ENCODE measurements at regions not wholly inside any gene's neighbourhood (a gene's known extent, or its start where the extent isn't known, plus 50 kb on each side); places are given as distances from the start of the nearest gene placed in this dataset.
"Not testable (repeated sequence)": the region's sequence is repeated elsewhere in the genome, so short reads cannot be mapped to it uniquely, and the experiment has no call there.

DNA sequence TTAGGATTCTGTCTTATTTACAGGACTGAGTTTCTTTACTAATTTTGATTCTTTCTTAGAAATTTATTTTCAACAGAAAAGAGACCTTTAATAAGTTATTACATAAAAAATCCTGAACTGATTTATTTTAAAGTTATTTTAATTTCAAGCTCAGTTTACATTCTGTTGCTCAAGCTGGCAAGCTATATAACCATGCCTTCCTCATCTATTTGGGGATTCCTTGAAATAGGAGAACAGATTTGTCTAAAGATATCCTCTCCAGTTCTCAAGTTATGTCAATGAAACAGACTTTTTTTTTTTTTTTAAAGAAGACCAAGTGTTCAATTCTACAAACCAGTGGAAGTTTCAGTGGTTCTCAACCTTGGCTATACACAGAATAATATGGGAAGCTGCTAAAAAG lies 103.3 kb upstream of the TRHDE start:
- DNase-seq = no peak

DNA sequence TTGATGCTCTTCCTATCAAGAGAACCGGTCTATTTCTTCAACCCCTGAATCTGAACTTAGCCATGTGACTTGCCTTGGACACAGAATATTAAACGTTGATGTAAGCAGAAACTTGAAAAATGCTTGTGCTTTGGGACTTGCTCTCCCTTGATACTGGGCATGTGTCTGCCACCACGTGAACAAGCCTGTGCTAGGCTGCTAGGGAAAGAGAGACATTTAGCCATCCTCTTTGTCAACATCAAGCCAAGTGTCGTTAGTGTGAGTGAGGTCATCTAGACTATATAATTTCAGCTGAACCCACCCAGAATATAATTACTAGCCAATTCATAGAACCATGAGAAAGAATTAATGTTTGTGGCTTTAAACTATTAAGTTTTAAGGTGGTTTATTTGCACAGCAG lies 98.2 kb upstream of the TRHDE start:
- no peak for DNase-seq

DNA sequence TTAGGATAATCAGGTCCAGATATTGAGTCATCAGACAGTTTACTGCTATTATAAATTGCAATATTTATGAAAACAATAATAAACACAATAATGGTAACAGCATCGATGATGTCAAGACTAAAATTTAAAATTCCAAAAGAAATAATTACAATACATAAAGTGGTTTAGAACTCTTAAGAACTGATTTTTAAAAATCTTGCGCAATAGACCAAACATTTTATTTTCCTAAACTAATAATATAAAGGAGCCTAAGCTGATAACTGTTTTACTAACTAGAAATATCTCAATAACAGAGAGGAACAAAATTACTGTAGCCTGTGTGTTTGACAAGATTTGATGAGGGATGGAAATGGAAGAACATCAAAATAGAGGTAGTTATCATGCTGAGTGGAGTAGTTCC lies 93.9 kb upstream of the TRHDE start:
- no peak for DNase-seq

- DNase-seq = no peak
Measured at GRCh38 chr12:72178871-72179270, 93.3 kb upstream of the TRHDE start.

DNA sequence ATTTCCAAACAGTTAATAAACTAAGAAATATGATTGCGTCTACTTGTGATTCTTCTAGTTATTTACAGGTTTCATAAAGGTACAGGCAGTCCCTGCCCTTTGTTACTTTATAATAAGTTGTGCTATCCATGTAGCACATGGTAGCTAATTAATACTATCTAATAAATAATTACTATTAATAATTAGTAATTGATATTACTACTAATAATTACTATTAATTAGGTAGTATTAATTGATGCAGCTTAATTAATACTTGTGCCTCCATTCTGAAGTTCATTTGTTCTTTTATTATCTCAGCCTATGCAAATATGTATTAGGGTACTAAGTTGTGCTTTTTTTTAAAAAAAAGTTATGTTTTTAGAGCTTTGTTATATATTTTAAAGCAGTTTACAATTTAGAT lies 92.3 kb upstream of the TRHDE start:
- no peak for DNase-seq

DNA sequence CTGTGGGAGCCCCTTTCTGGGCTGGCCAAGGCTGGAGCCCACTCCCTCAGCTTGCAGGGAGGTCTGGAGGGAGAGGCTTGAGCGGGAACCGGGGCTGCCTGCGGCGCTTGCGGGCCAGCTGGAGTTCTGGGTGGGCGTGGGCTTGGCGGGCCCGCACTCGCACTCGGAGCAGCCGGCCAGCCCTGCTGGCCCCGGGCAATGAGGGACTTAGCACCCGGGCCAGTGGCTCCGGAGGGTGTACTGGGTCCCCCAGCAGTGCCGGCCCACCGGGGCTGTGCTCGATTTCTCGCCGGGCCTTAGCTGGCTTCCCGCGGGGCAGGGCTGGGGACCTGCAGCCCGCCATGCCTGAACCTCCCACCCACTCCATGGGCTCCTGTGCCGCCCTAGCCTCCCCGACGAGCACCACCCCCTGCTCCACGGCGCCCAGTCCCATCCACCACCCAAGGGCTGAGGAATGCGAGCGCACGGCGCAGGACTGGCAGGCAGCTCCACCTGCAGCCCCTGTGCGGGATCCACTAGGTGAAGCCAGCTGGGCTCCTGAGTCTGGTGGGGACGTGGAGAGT lies 87.1 kb upstream of the TRHDE start:
- DNase-seq = not testable (repeated sequence)

DNA sequence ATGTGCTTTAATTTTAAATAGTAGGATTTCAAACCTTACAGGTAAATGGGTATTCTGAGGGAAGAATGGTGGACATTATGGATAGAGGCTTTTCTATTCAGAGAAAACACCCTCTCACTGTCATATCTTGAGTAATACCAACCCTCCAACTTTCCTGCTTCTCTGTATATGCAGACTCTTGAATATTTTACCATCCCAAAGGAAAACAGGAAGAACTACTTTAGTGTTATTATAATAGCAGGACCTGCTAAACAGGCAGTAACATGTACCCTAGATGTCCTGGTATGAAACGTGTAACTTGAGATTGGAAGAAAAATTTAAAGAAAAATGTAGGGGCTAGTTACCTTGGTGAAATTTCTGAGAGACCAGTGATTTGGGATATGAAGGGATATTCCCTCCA lies 82.9 kb upstream of the TRHDE start:
- DNase-seq = no peak

DNA sequence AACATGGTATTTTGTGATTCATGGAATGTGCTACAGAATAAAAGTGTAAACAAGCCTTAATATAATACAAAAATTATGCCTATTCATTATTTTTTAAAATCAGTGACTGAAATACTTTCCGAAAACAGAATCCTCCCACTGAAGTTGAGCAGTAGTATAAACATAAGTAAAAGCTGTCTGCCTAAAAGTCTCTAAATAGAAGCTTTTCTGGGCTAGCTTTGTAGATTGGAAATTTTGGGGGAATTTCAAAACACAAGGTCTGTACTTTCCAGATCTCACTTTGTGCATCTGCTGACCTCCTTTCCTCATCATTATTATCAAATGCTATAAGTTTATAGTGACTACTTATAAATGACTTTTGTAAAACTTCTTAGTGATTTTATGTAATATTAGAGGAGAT lies 80.4 kb upstream of the TRHDE start:
- DNase-seq = no peak

GRCh38 chr12:72197790-72198189 lies 74.4 kb upstream of the TRHDE start:
- no peak for DNase-seq

GRCh38 chr12:72201457-72201856 lies 70.7 kb upstream of the TRHDE start:
- DNase-seq = no peak

DNA sequence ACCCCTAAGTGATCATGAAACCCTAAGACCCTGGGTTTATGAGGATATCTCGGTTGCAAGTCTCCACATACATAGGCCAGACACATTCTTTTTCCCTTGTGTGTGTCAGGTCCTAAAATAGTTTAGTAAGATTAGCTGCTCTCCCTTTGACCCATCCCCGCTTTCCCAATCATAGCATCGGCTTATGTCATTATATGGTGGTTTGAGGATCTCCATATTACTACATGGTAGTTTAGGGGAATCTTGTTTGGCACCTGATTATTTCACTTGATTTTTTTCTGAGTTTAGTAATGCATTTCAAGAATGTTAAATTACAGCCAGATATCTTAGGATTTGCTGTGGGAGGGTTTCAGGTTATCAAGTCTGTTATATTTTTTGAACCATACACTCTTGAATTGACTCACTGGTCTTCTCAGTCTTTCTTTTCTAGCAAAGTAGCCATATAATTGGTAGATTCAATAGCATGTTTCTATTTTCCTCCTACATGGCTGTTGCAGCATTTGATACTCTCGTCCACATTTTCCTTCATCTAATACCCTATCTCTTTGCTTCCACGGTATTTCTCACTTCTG lies 68.3 kb upstream of the TRHDE start:
- DNase-seq = no peak

GRCh38 chr12:72207079-72207478 lies 65.1 kb upstream of the TRHDE start:
- no peak for DNase-seq

DNA sequence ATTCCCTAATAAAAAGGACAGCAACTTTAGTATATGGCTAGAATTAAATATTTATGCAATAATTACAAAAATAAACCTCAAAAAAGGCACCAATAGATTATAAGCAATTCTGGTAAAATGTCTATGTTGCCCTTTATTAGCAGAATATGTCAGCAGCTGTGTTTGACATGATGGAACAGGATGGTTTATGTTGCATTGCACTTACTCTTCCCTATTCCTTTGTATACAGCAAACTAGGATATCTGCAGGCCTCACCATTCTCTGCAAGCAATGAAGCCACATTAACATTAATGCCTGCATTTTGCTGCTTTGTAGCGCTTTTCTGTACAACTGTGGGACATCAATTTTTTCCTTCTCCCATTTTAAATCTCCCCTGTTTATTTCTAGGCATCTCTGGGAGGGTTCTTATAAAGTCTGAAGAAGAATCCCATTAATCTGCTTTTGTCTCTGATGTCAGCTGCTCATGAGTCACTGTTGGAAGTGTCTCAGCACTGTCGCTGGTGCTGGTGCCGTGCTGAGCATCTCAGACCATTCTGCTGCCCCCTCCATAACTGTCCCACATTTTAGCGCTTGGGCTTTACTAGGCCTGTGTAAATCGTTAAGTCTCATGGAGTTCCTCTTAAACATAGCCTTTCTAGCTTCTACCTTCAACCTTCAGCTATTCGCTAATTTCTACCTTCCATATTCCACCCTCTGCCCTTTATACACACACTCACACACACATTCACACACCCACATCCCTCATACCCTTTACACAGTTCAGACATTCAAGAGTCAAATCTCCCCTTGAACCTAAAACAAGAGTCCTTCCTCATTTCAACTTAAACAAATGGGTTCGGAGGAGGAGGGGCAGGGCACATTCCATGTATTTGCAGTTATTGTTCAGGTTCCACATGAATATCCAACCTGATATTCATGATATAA lies 64.4 kb upstream of the TRHDE start:
- DNase-seq = no peak

DNA sequence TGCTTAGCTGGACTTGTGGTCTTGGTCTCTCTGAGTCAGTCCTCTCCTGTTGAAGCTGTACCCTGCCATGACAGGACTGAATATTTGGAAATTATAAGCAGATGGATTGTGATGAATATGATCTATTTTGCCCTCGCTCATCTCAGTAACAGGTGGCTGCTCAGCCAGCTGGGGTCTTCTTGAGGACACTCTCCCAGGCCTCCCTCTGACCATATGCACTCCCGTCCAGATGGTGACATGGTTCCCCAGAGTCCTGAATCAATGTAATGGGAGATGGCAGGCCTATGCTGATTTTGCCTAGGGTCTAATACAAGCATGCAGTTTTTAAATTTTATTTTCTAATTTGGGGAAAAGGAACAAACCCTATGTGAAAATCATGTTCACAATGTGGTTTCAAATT lies 63.1 kb upstream of the TRHDE start:
- no peak for DNase-seq

GRCh38 chr12:72214163-72214562 lies 58.0 kb upstream of the TRHDE start:
- DNase-seq = no peak

DNA sequence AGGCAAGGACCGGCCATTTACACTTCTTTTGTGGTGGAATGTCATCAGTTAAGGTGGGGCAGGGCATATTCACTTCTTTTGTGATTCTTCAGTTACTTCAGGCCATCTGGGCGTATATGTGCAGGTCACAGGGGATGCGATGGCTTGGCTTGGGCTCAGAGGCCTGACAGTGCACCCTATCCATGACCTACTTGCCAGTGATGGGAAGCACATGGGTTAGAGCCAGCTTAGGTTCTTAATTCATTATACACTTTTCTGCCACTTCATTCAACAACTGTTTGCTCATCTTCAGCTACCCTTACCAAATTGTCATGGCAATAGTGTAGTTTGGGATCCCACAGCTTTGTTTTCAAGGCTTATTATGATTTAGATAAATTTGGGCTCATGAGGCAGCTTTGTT lies 56.9 kb upstream of the TRHDE start:
- DNase-seq = not testable (repeated sequence)

- no peak for DNase-seq
Measured at GRCh38 chr12:72219937-72220336, 52.2 kb upstream of the TRHDE start.

All from COR-L47 (cell line).